Thoracic aorta (tissue), 2 donors: ENCODE measurements at regions not wholly inside any gene's neighbourhood (a gene's known extent, or its start where the extent isn't known, plus 50 kb on each side); places are given as distances from the start of the nearest gene placed in this dataset.

ENCODE experiments used
- ATAC-seq: fragments of 150-250 bp; one replicate; pipeline ENCODE4 v1.8.0; 2017; ENCODE audit warnings: low read depth; ENCODE audit not compliant: insufficient number of reproducible peaks, low FRiP score
- DNase-seq: peaks from one replicate; pipeline ENCODE4 v3.0.0-alpha.2; 2020; ENCODE audit warnings: low spot score
- H3K27ac ChIP-seq, 2 donors: fragments of 200-600 bp; sonication (generic); 1 replicate in 1 of 2; 2 replicates in 1 of 2; pipeline ENCODE4 v1.5.1; 2016; ENCODE audit warnings: mild to moderate bottlenecking in 2 of 2, moderate library complexity in 2 of 2
- H3K27me3 ChIP-seq: fragments of 200-600 bp; sonication (generic); replicated peaks from 2 replicates; pipeline ENCODE4 v1.6.0; 2016; ENCODE audit warnings: mild to moderate bottlenecking; ENCODE audit not compliant: insufficient read depth
- H3K36me3 ChIP-seq: fragments of 200-600 bp; sonication (generic); one replicate; pipeline ENCODE4 v1.5.1; 2016
- H3K4me1 ChIP-seq, 2 donors: fragments of 200-600 bp; sonication (generic); 1 replicate in 1 of 2; 2 replicates in 1 of 2; pipeline versions ENCODE4 v1.5.1 to v1.6.0; 2016; ENCODE audit warnings: low read depth in 2 of 2, mild to moderate bottlenecking in 1 of 2; ENCODE audit not compliant: control insufficient read depth in 1 of 2
- H3K4me3 ChIP-seq: fragments of 200-600 bp; sonication (generic); 2 replicates; pipeline ENCODE4 v1.5.1; 2016; ENCODE audit warnings: mild to moderate bottlenecking
- H3K9me3 ChIP-seq: fragments of 200-600 bp; sonication (generic); 2 replicates; pipeline ENCODE4 v1.5.1; 2016
- CTCF ChIP-seq: fragments of 200-600 bp; sonication (generic); IDR thresholded peaks from one replicate; pipeline ENCODE4 v1.5.1; 2019; ENCODE audit warnings: antibody characterized with exemption

GRCh38 chr13:78820541-78820940 lies 161.6 kb upstream of the OBI1 start:
- DNase-seq (no peak), ATAC-seq (no peak)
- H3K4me3 ChIP-seq: no peak overlapping the region
- TF ChIP-seq CTCF: no peak
- no peaks in the 10 kb centered on the region for H3K4me1 ChIP-seq
- no peaks in the 10 kb centered on the region for H3K9me3 ChIP-seq
- no peaks in the 10 kb centered on the region for H3K27me3 ChIP-seq
- H3K27ac ChIP-seq: no peak overlapping the region
- H3K36me3 ChIP-seq: no peaks in the 10 kb centered on the region

GRCh38 chr13:78816592-78816991 lies 157.6 kb upstream of the OBI1 start:
- Histone ChIP-seq H3K36me3 (no peaks in the 10 kb centered on the region), H3K27me3 (no peaks in the 10 kb centered on the region), H3K4me3 (no peak overlapping the region), H3K9me3 (no peaks in the 10 kb centered on the region), H3K4me1 (no peaks in the 10 kb centered on the region), H3K27ac (no peak overlapping the region)
- DNase-seq (no peak), ATAC-seq (no peak)
- TF ChIP-seq CTCF: no peak

- H3K4me3 ChIP-seq: no peak overlapping the region
- H3K36me3 ChIP-seq: no peaks in the 10 kb centered on the region
- no peaks in the 10 kb centered on the region for H3K9me3 ChIP-seq
- no peaks in the 10 kb centered on the region for H3K27me3 ChIP-seq
- DNase-seq (no peak), ATAC-seq (no peak)
- no peak overlapping the region for H3K27ac ChIP-seq
- no peak for TF ChIP-seq CTCF
- no peaks in the 10 kb centered on the region for H3K4me1 ChIP-seq
Observed at GRCh38 chr13:78816154-78816553, 157.2 kb upstream of the OBI1 start.

GRCh38 chr13:78806457-78806856 lies 147.5 kb upstream of the OBI1 start:
- no peak for TF ChIP-seq CTCF
- DNase-seq: no peak
- H3K27me3 ChIP-seq: no peaks in the 10 kb centered on the region
- no peak overlapping the region for H3K4me3 ChIP-seq
- no peak overlapping the region for H3K27ac ChIP-seq
- H3K36me3 ChIP-seq: no peaks in the 10 kb centered on the region
- H3K4me1 ChIP-seq: no peaks in the 10 kb centered on the region
- ATAC-seq: no peak
- no peaks in the 10 kb centered on the region for H3K9me3 ChIP-seq

- no peaks in the 10 kb centered on the region for H3K36me3 ChIP-seq
- H3K4me1 ChIP-seq: no peaks in the 10 kb centered on the region
- H3K9me3 ChIP-seq: no peaks in the 10 kb centered on the region
- H3K27ac ChIP-seq: no peak overlapping the region
- no peaks in the 10 kb centered on the region for H3K27me3 ChIP-seq
- ATAC-seq: no peak
- TF ChIP-seq CTCF: no peak
- no peak overlapping the region for H3K4me3 ChIP-seq
- no peak for DNase-seq
Observed at GRCh38 chr13:78802912-78803311, 144.0 kb upstream of the OBI1 start.
